ENCODE measurements at regions not wholly inside any gene's neighbourhood (a gene's known extent, or its start where the extent isn't known, plus 50 kb on each side); places are given as distances from the start of the nearest gene placed in this dataset.
A peak's percentile ranks its signal among the peaks of the same experiment; 100 is the strongest.

GRCh38 chr10:2871673-2872219 lies 195.6 kb upstream of the PFKP start:
- DNase-seq (ENCODE audit: extremely low spot score), result no peak
- POLR2A ChIA-PET, result no interaction called here
- CTCF ChIA-PET, result no interaction called here
- TF ChIP-seq SUZ12 (IDR thresholded peaks at IDR 0.05) (no peak), FOXA1 (IDR thresholded peaks at IDR 0.05) (no peak), TARDBP (IDR thresholded peaks at IDR 0.05) (no peak), LEF1 (IDR thresholded peaks at IDR 0.05; ENCODE audit: borderline replicate concordance) (no peak)

- ChIA-PET POLR2A (no interaction called here), CTCF (no interaction called here)
- TF ChIP-seq L3MBTL2 (conservative IDR thresholded peaks at IDR 0.05) (no peak), ARNT (IDR thresholded peaks at IDR 0.05) (no peak), BHLHE40 (IDR thresholded peaks at IDR 0.05; ENCODE audit: borderline replicate concordance) (no peak), TARDBP (IDR thresholded peaks at IDR 0.05) (no peak), LEF1 (IDR thresholded peaks at IDR 0.05; ENCODE audit: borderline replicate concordance) (no peak), ELF4 (IDR thresholded peaks at IDR 0.05) (no peak), SP1 (IDR thresholded peaks at IDR 0.05) (no peak), FOXM1 (IDR thresholded peaks at IDR 0.05; ENCODE audit: borderline replicate concordance) (no peak), SUZ12 (IDR thresholded peaks at IDR 0.05) (no peak), ZNF384 (IDR thresholded peaks at IDR 0.05) (no peak), NFRKB (IDR thresholded peaks at IDR 0.05) (no peak), CTBP1 (IDR thresholded peaks at IDR 0.05; ENCODE audit: borderline replicate concordance) (no peak), FOXK2 (IDR thresholded peaks at IDR 0.05) (no peak), HDGF (IDR thresholded peaks at IDR 0.05; ENCODE audit: borderline replicate concordance) (no peak), PKNOX1 (IDR thresholded peaks at IDR 0.05) (no peak), FOXA1 (IDR thresholded peaks at IDR 0.05) (no peak)
- no peak for DNase-seq (ENCODE audit: extremely low spot score)
Measured at GRCh38 chr10:2870654-2871053, 196.7 kb upstream of the PFKP start.

GRCh38 chr10:2867788-2868299 lies 199.5 kb upstream of the PFKP start:
- TF ChIP-seq ELF4 (IDR thresholded peaks at IDR 0.05) (no peak), FOXM1 (IDR thresholded peaks at IDR 0.05; ENCODE audit: borderline replicate concordance) (no peak), PKNOX1 (IDR thresholded peaks at IDR 0.05) (no peak), TARDBP (IDR thresholded peaks at IDR 0.05) (no peak), ARNT (IDR thresholded peaks at IDR 0.05) (no peak), CTBP1 (IDR thresholded peaks at IDR 0.05; ENCODE audit: borderline replicate concordance) (no peak), ZNF384 (IDR thresholded peaks at IDR 0.05) (no peak), L3MBTL2 (conservative IDR thresholded peaks at IDR 0.05) (no peak), FOXK2 (IDR thresholded peaks at IDR 0.05) (no peak), LEF1 (IDR thresholded peaks at IDR 0.05; ENCODE audit: borderline replicate concordance) (no peak), FOXA1 (IDR thresholded peaks at IDR 0.05) (no peak), HDGF (IDR thresholded peaks at IDR 0.05; ENCODE audit: borderline replicate concordance) (no peak), BHLHE40 (IDR thresholded peaks at IDR 0.05; ENCODE audit: borderline replicate concordance) (no peak)
- POLR2A ChIA-PET, result no interaction called here
- DNase-seq (ENCODE audit: extremely low spot score), result no peak
- CTCF ChIA-PET, result no interaction called here

- ChIA-PET CTCF (no interaction called here), POLR2A (no interaction called here)
- DNase-seq (ENCODE audit: extremely low spot score), result no peak
- no peak for TF ChIP-seq FOXK2 (IDR thresholded peaks at IDR 0.05)
- TF ChIP-seq CTBP1 (IDR thresholded peaks at IDR 0.05; ENCODE audit: borderline replicate concordance), result no peak
Measured at GRCh38 chr10:2866569-2866968, 200.8 kb upstream of the PFKP start.

GRCh38 chr10:2861632-2862210 lies 205.6 kb upstream of the PFKP start:
- CTCF ChIA-PET, result interaction anchor here (0.6 to 1.2 kb wide), 3 partner anchors 12 to 37 kb away, joined by 3 read pairs; no protein-coding TSS in a partner anchor
- POLR2A ChIA-PET, result no interaction called here
- TF ChIP-seq BHLHE40 (IDR thresholded peaks at IDR 0.05; ENCODE audit: borderline replicate concordance) (no peak), HDGF (IDR thresholded peaks at IDR 0.05; ENCODE audit: borderline replicate concordance) (no peak), L3MBTL2 (conservative IDR thresholded peaks at IDR 0.05) (no peak), ELF4 (IDR thresholded peaks at IDR 0.05) (no peak), FOXA1 (IDR thresholded peaks at IDR 0.05) (no peak), ZNF384 (IDR thresholded peaks at IDR 0.05) (no peak), CTBP1 (IDR thresholded peaks at IDR 0.05; ENCODE audit: borderline replicate concordance) (peak; percentile 48; the same call in 1 of the 2 replicates), LEF1 (IDR thresholded peaks at IDR 0.05; ENCODE audit: borderline replicate concordance) (no peak), FOXM1 (IDR thresholded peaks at IDR 0.05; ENCODE audit: borderline replicate concordance) (no peak), PKNOX1 (IDR thresholded peaks at IDR 0.05) (peak; percentile 95), NFRKB (IDR thresholded peaks at IDR 0.05) (no peak)
- DNase-seq (ENCODE audit: extremely low spot score), result no peak

GRCh38 chr10:2858452-2858851 lies 208.9 kb upstream of the PFKP start:
- ChIA-PET CTCF (no interaction called here), POLR2A (no interaction called here)
- TF ChIP-seq CTBP1 (IDR thresholded peaks at IDR 0.05; ENCODE audit: borderline replicate concordance) (no peak), HDGF (IDR thresholded peaks at IDR 0.05; ENCODE audit: borderline replicate concordance) (no peak), TARDBP (IDR thresholded peaks at IDR 0.05) (no peak), L3MBTL2 (conservative IDR thresholded peaks at IDR 0.05) (no peak), LEF1 (IDR thresholded peaks at IDR 0.05; ENCODE audit: borderline replicate concordance) (no peak), FOXM1 (IDR thresholded peaks at IDR 0.05; ENCODE audit: borderline replicate concordance) (no peak)
- DNase-seq (ENCODE audit: extremely low spot score), result no peak
